GM12878 (cell line): ENCODE measurements at regions not wholly inside any gene's neighbourhood (a gene's known extent, or its start where the extent isn't known, plus 50 kb on each side); places are given as distances from the start of the nearest gene placed in this dataset.

ENCODE experiments used
- CBX5 ChIP-seq: sonication (generic); IDR thresholded peaks from 2 replicates; pipeline ENCODE4 v1.6.1; 2016; ENCODE audit warnings: low read depth, moderate library complexity, mild to moderate bottlenecking, inconsistent platforms
- CTCF ChIP-seq, 3 experiments: IDR thresholded peaks in 2 of 3; conservative IDR thresholded peaks in 1 of 3; 2 replicates each; pipeline ENCODE4 v1.5.1; 2011; ENCODE audit warnings: low read depth in 3 of 3, low read length in 3 of 3, mild to moderate bottlenecking in 3 of 3, control low read depth in 2 of 3, moderate library complexity in 2 of 3, inconsistent platforms in 1 of 3, mixed read lengths in 1 of 3; ENCODE audit not compliant: control insufficient read depth in 2 of 3, insufficient read depth in 1 of 3; ENCODE audit errors: extremely low read depth in 1 of 3
- EP300 ChIP-seq, 2 experiments: fragments of 150-350 bp in 1 of 2; IDR thresholded peaks; 2 replicates each; pipeline ENCODE4 v1.6.1; 2011 to 2012; ENCODE audit warnings: low read depth in 2 of 2, low read length in 2 of 2, borderline replicate concordance in 1 of 2, improper control_type of control experiment in 1 of 2, inconsistent platforms in 1 of 2; ENCODE audit not compliant: control insufficient read depth in 1 of 2
- HDGF ChIP-seq: fragments of 450-650 bp; IDR thresholded peaks from 2 replicates; pipeline ENCODE4 v1.6.1; 2016; ENCODE audit warnings: antibody characterized with exemption
- NR2F1 ChIP-seq: fragments of 450-650 bp; conservative IDR thresholded peaks from 2 replicates; pipeline ENCODE4 v1.6.1; 2017; ENCODE audit warnings: mild to moderate bottlenecking
- SP1 ChIP-seq: IDR thresholded peaks from one replicate; pipeline ENCODE4 v1.6.1; 2011; ENCODE audit warnings: low read depth, low read length
- SREBF2 ChIP-seq: IDR thresholded peaks from 2 replicates; pipeline ENCODE4 v1.6.1; 2012; ENCODE audit warnings: mild to moderate bottlenecking, low read length
- SRF ChIP-seq, 2 experiments: IDR thresholded peaks; 2 replicates each; pipeline ENCODE4 v1.6.1; 2011; ENCODE audit warnings: low read depth in 2 of 2, low read length in 2 of 2, mild to moderate bottlenecking in 1 of 2, moderate library complexity in 1 of 2
- ZBTB40 ChIP-seq: fragments of 450-650 bp; IDR thresholded peaks from 2 replicates; pipeline ENCODE4 v1.6.1; 2016; ENCODE audit warnings: mild to moderate bottlenecking, moderate library complexity, borderline replicate concordance
- ZNF24 ChIP-seq: fragments of 450-650 bp; IDR thresholded peaks from 2 replicates; pipeline ENCODE4 v1.6.1; 2017; ENCODE audit warnings: antibody characterized with exemption, mild to moderate bottlenecking

DNA sequence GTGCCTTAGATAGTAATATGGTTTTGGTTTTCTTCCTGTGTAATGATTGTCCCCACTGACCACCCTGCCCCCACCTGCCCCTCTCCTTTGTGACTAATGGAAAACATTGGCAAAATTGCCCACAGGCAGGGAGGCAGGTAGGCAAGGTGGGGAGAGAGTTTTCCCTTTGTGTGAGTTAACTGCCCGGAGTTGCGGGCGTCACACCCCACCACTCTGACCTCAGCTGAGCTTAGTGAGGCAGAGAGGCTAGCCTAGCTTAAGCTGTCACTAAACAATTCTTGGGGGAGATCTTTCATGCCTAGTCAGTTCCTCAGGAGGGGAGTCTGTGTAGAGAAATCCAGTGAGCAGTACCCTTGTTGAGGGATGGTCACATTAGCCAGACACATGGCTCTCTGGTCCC, 245.3 kb downstream of the BCOR start (continued):
- TF ChIP-seq ZBTB40 (no peak), SRF (IDR thresholded peaks at IDR 0.05; ENCODE audit: low read depth in 2 of 2, low read length in 2 of 2) (no peak), SREBF2 (no peak), HDGF (no peak), EP300 (IDR thresholded peaks at IDR 0.05; ENCODE audit: borderline replicate concordance in 1 of 2, control insufficient read depth in 1 of 2, low read depth in 2 of 2, low read length in 2 of 2) (no peak), CBX5 (no peak), SP1 (no peak), NR2F1 (no peak), CTCF (IDR thresholded peaks at IDR 0.05 in 2 of 3, conservative IDR thresholded peaks at IDR 0.05 in 1 of 3; ENCODE audit: control insufficient read depth in 2 of 3, extremely low read depth in 1 of 3, insufficient read depth in 1 of 3, low read depth in 3 of 3, low read length in 3 of 3) (no peak), ZNF24 (no peak)
- TF ChIP-seq, all 136 proteins: peak for 0
